NCI-H2107 (cell line): ENCODE measurements at regions not wholly inside any gene's neighbourhood (a gene's known extent, or its start where the extent isn't known, plus 50 kb on each side); places are given as distances from the start of the nearest gene placed in this dataset.

Source experiments
- DNase-seq: peaks from one replicate; lab custom pipeline; 2025; lab: John Stamatoyannopoulos, UW

DNA sequence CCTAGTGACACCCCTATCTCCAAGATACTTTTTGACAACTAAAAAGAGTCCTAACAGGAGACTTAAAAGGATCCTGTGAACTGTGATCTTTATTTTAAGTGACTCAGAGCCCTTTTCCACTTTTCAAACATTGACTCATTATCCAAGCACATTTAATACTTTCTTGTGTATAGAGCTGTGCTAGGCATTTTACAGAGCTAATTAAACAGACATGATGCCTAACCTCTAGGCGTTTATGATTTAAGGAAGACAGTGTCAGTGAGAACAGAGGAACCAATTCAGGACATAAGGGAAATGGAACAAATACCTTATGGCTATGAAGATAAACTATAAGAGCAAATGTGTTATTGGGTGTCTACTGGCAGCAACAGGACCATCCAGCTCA, 282.6 kb downstream of the TPBG start:
- DNase-seq: no peak

DNA sequence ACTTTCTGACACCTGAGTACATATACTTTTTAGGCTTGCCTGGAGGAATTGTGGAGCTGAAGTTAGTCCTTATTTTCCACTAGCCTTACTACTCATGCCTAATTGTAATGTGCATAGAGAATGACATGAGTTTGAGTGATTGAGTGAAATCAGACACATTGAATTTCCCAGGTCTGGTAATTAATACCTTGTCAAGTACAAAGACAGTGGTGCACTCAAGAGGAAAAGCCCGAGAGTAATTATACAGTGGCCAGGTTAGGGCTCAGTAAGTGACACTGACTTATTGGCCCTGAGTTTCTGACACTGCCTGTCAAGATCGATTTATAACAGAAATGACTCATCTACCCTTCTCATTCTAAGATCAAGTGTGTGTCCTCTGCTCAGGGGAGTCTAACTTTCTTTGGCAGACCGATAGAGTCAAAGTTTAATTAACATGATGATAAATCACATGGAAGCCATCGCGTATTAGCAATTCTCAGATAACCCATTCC, 288.3 kb downstream of the TPBG start:
- DNase-seq: no peak

DNA sequence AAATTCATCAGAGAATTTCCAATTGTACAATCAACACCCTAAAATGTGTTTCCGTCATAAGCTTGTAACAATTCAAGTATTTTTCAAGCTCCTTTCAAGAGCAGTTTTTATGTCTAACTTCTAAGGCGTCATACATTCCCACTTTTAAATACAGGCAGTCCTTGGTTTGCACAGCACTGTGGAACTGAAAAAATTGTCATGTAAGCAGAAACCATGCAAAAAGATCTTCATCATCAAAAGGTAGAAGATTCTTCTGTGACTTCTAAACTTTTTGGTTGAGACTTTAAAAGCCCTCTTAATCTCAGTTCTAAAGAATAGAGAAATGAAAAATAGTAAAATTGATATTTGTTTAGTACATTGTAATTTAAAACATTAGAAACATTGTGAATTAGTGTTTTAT, 315.6 kb downstream of the TPBG start:
- no peak for DNase-seq

GRCh38 chr6:82680192-82680591, 316.6 kb downstream of the TPBG start:
- no peak for DNase-seq

GRCh38 chr6:82681119-82681714, 317.6 kb downstream of the TPBG start:
- DNase-seq: no peak

- no peak for DNase-seq
Measured at GRCh38 chr6:82686719-82687118, 323.1 kb downstream of the TPBG start.

DNA sequence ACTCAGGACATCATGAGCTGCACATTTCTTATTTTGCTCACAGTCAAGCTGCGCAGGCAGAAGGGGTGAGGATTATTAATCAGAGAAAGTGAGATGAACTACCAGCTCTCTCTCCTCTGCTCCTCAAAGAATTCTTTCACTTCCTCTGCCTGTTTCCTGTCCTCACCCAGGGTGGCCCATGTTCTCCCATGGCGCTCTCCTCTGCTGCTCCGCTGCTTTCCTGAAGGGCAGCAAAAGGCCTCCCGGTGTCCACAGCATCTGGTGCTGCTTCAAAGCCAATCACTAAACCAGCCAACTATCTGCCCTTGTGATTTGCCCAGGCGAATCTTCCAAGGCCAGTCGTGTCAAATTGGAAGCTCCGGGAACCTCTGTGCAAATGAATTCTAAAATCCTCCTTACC, 324.2 kb downstream of the TPBG start:
- DNase-seq: no peak

GRCh38 chr6:82690283-82690682, 326.7 kb downstream of the TPBG start:
- DNase-seq: no peak

- DNase-seq: no peak
Measured at GRCh38 chr6:82691997-82692396, 328.4 kb downstream of the TPBG start.

DNA sequence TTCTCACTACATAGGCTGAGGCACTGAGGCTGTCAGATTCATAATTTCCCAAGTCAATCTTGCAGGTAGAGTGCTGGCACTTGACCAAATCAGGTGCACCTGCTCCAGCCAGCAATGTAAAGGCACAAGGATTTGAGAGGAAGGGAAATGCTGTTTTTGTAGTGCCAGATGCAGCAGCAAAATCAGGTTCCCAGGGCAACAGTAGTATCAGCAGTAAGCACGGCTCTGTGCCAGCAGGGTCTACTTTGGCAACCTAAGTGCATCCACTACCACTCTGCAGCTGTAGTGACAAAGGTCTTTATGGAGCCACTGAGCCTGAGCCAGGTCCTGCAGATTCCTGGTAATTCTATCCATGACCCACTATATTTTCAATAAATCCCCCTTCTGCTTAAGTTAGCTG, 329.5 kb downstream of the TPBG start:
- peak; percentile 21 for DNase-seq

DNA sequence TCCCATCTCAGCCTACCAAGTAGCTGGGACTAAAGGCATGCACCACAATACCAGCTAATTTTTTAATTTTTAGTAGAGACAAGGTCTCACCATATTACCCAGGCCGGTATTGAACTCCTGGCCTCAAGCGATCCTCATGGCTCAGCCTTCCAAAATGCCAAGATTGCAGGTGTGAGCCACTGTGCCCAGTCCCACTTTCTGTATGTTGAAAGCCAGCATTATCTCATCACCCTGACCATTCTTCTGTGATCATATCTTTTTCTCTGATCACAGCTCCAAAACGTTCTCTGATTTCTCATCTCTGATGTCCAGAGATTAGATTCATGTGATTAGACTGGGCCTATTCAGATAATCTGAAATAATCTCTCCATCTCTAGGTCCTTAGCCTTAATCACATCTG, 337.7 kb downstream of the TPBG start:
- no peak for DNase-seq

- no peak for DNase-seq
Measured at GRCh38 chr6:82702574-82702973, 339.0 kb downstream of the TPBG start.

GRCh38 chr6:82703230-82703629, 339.6 kb downstream of the TPBG start:
- DNase-seq: no peak

- no peak for DNase-seq
Measured at GRCh38 chr6:82704045-82704444, 340.4 kb downstream of the TPBG start.

GRCh38 chr6:82705579-82705978, 342.0 kb downstream of the TPBG start:
- DNase-seq: no peak

DNA sequence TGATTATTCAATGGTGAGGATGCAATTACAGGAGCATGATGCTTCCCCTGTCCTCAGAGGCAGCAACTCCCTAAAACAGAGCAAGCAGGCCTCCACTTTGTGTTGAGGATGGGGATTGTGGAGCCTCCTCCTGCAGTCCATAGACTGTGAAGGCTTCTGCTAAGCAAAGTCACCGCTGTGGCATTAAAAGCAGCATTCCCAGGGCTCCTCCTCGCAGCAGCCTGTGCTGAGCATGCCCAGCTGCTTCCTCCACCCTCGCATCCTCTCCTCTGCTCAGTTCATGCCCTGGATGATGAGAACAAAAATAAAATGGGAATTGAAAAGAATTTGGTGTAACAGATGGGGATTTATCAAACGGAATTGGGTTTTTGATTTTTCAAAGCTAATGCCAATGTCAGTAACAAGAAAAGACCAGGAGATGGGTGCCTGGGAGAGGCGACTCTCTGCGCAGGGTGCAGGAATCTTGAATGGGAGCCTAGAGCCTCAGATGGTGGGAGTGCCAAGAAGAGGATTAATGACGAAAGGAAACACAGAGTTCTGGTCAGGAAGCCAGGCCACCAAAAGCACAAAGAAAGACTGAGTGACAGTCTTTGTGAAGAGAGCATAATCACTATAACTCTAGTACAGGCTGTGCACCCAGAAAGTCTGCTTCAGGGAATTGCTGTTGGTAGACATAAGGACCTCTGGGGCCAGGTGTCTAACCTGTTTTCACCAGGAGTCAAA, 347.6 kb downstream of the TPBG start:
- DNase-seq: no peak

DNA sequence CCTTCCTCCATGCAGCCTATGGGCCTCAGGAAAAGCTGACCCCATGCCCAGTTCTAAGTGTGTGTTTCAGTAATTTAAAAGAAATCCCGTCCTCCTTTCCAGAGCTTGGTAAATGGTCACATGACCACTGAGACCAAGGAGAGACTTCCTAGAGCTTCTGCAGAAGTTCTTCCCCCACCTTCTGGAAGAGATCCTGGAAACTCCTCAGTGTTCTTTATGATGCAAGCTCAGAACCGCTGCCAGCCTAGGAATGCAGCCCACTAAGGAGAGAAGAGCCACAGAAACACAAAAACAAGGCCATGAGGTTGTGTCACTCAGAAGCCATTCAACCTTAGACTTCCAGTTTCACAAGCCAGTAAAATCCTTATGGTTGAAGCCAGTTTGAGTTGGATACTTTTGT, 348.4 kb downstream of the TPBG start:
- no peak for DNase-seq

DNA sequence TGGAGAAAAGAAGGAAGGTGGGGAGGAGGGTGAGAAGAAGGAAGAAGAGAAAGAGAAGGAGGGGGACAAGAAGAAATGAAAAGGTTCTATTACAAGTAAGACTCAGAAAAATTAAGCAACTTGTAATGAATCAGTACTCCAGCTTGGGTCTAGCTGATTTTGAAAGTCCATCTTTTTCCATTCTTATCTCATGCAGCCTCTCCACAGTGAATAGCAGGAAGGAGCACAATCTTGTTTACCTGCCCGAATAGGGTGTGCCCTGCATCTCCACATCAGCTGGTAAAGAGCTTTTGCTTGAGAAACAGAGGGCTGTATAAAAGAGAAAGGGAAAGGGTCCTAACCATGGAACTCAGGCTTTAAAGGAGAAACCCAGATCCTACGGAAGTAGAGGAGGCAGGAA, 348.8 kb downstream of the TPBG start:
- no peak for DNase-seq

DNA sequence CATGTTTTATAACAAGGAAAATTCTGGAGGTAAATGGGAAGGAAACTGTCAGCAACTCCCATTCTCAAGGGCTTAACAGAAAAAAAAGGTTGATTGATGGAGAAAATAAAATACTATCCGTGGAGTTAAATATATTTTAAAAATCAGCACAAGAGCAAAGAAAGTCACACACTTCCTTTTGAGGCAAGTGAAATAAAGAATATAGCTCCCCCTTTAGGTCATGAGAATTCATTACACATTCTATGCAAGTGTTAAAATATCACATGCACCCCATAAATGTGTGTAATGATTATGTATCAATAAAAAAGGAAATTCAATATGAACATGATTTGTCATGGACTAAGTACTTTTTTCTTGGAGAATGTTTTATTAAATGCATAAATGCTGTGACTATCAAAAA, 349.2 kb downstream of the TPBG start:
- no peak for DNase-seq

GRCh38 chr6:82720992-82721391, 344.6 kb downstream of the UBE3D start:
- no peak for DNase-seq

DNA sequence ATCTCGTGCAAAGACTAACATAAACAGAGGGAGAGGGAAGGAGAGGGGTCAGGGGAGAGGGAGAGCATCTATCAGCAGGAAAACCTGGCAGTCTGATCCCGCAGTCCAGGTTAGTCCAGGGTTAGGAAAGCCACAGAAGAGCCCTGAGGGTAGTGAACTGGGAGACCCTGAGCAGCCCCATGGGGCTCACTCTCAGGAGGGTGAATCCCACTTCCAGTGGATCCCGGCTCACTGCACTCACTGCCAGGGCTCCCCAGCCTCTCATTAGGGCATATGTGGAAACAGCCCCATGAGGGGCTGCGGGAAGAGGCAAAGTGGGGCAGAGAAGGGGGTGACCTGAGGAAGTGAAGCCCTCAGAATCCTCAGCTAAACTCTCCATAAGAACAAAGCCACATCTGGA, 329.9 kb downstream of the UBE3D start:
- DNase-seq: no peak

GRCh38 chr6:82737965-82738364, 327.7 kb downstream of the UBE3D start:
- no peak for DNase-seq

DNA sequence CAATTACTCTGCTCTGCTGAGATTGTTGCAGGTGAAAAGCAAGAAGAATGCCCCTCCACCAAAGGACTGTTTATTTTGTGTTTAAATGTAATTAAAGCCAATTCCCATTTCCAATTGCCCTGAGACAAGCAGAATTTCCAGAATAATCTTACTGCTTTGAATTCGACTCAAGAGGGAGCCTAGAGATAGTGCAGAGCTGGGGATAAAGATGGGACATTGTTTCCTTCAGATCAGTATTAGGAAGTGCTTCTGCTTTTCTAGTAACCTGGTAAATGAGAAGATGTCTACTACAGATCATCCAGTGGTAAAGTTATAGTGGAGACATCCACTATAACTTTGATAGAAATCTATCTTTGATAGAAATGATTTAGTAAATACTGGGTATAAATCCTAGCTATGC, 326.9 kb downstream of the UBE3D start:
- DNase-seq: no peak

DNA sequence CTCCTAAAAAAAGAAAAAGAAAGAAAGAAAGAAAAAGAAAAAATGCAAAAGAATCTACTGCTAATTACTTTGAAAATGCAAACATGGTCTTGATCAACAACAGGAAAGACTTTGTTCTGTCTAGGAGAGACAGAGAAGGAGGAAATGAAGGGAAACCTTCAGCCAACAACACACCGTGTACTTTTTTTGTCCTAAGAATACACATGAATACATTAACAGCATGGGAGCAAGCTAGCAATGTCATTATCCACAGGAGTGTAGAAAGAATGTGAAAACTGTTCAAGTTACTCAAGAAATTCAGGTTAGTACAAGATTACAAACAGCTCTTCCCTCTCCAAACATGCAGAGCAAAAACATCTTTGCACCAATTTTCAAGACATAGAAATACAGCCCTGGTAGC, 326.3 kb downstream of the UBE3D start:
- DNase-seq: no peak
